ENCODE measurements at regions not wholly inside any gene's neighbourhood (a gene's known extent, or its start where the extent isn't known, plus 50 kb on each side); places are given as distances from the start of the nearest gene placed in this dataset.
"Not testable (repeated sequence)": the region's sequence is repeated elsewhere in the genome, so short reads cannot be mapped to it uniquely, and the experiment has no call there.

- no peak for TF ChIP-seq SP1 (IDR thresholded peaks at IDR 0.05)
- no peak for TF ChIP-seq CTBP1 (IDR thresholded peaks at IDR 0.05; ENCODE audit: borderline replicate concordance)
- TF ChIP-seq L3MBTL2 (conservative IDR thresholded peaks at IDR 0.05) = no peak
- TF ChIP-seq FOXM1 (IDR thresholded peaks at IDR 0.05; ENCODE audit: borderline replicate concordance) = no peak
- TF ChIP-seq FOXK2 (IDR thresholded peaks at IDR 0.05) = no peak
- TF ChIP-seq FOXA1 (IDR thresholded peaks at IDR 0.05) = no peak
- no peak for TF ChIP-seq TARDBP (IDR thresholded peaks at IDR 0.05)
- no peak for TF ChIP-seq ARNT (IDR thresholded peaks at IDR 0.05)
- TF ChIP-seq LEF1 (IDR thresholded peaks at IDR 0.05; ENCODE audit: borderline replicate concordance) = no peak
- no peak for TF ChIP-seq SUZ12 (IDR thresholded peaks at IDR 0.05)
- no peak for TF ChIP-seq PKNOX1 (IDR thresholded peaks at IDR 0.05)
- no peak for TF ChIP-seq HDGF (IDR thresholded peaks at IDR 0.05; ENCODE audit: borderline replicate concordance)
- TF ChIP-seq NFRKB (IDR thresholded peaks at IDR 0.05) = no peak
- TF ChIP-seq BHLHE40 (IDR thresholded peaks at IDR 0.05; ENCODE audit: borderline replicate concordance) = no peak
- TF ChIP-seq ZNF384 (IDR thresholded peaks at IDR 0.05) = no peak
- no peak for TF ChIP-seq ELF4 (IDR thresholded peaks at IDR 0.05)
- POLR2A ChIA-PET = interaction anchor here (1.4 kb wide), 1 partner anchor 160 kb away, joined by 3 read pairs; no protein-coding TSS in a partner anchor
- CTCF ChIA-PET = no interaction called here
- no peak for DNase-seq (ENCODE audit: extremely low spot score)
Observed at GRCh38 chr13:48816700-48817099, 159.0 kb upstream of the FNDC3A start.

GRCh38 chr13:48817166-48817802 lies 158.4 kb upstream of the FNDC3A start:
- no peak for DNase-seq (ENCODE audit: extremely low spot score)
- TF ChIP-seq PKNOX1 (IDR thresholded peaks at IDR 0.05) (no peak), L3MBTL2 (conservative IDR thresholded peaks at IDR 0.05) (no peak), NFRKB (IDR thresholded peaks at IDR 0.05) (no peak), ELF4 (IDR thresholded peaks at IDR 0.05) (no peak), FOXK2 (IDR thresholded peaks at IDR 0.05) (no peak), ARNT (IDR thresholded peaks at IDR 0.05) (no peak), SP1 (IDR thresholded peaks at IDR 0.05) (no peak), BHLHE40 (IDR thresholded peaks at IDR 0.05; ENCODE audit: borderline replicate concordance) (no peak), TARDBP (IDR thresholded peaks at IDR 0.05) (no peak), FOXA1 (IDR thresholded peaks at IDR 0.05) (no peak), CTBP1 (IDR thresholded peaks at IDR 0.05; ENCODE audit: borderline replicate concordance) (no peak), LEF1 (IDR thresholded peaks at IDR 0.05; ENCODE audit: borderline replicate concordance) (no peak), SUZ12 (IDR thresholded peaks at IDR 0.05) (no peak), ZNF384 (IDR thresholded peaks at IDR 0.05) (no peak), HDGF (IDR thresholded peaks at IDR 0.05; ENCODE audit: borderline replicate concordance) (no peak), FOXM1 (IDR thresholded peaks at IDR 0.05; ENCODE audit: borderline replicate concordance) (no peak)
- ChIA-PET CTCF (interaction anchor here (0.8 kb wide), 1 partner anchor 628 kb away, joined by 3 read pairs; no protein-coding TSS in a partner anchor), POLR2A (no interaction called here)

GRCh38 chr13:48818495-48819356 lies 157.0 kb upstream of the FNDC3A start:
- ChIA-PET CTCF (no interaction called here), POLR2A (interaction anchor here (0.7 kb wide), 1 partner anchor 163 kb away, joined by 3 read pairs; no protein-coding TSS in a partner anchor)
- TF ChIP-seq NFRKB (IDR thresholded peaks at IDR 0.05) (no peak), ARNT (IDR thresholded peaks at IDR 0.05) (no peak)
- DNase-seq (ENCODE audit: extremely low spot score) = no peak

GRCh38 chr13:48819376-48819775 lies 156.3 kb upstream of the FNDC3A start:
- ChIA-PET POLR2A (interaction anchor here (1.0 kb wide), 1 partner anchor 428 kb away, joined by 3 read pairs; the partner anchor contains the start of gene CDADC1), CTCF (no interaction called here)
- no peak for DNase-seq (ENCODE audit: extremely low spot score)
- no peak for TF ChIP-seq LEF1 (IDR thresholded peaks at IDR 0.05; ENCODE audit: borderline replicate concordance)
- TF ChIP-seq ZNF384 (IDR thresholded peaks at IDR 0.05) = no peak
- no peak for TF ChIP-seq BHLHE40 (IDR thresholded peaks at IDR 0.05; ENCODE audit: borderline replicate concordance)
- TF ChIP-seq FOXM1 (IDR thresholded peaks at IDR 0.05; ENCODE audit: borderline replicate concordance) = no peak
- TF ChIP-seq FOXK2 (IDR thresholded peaks at IDR 0.05) = no peak
- TF ChIP-seq TARDBP (IDR thresholded peaks at IDR 0.05) = no peak

- no peak for DNase-seq (ENCODE audit: extremely low spot score)
- TF ChIP-seq HDGF (IDR thresholded peaks at IDR 0.05; ENCODE audit: borderline replicate concordance) (no peak), TARDBP (IDR thresholded peaks at IDR 0.05) (no peak), ARNT (IDR thresholded peaks at IDR 0.05) (no peak), SP1 (IDR thresholded peaks at IDR 0.05) (no peak), FOXA1 (IDR thresholded peaks at IDR 0.05) (no peak), L3MBTL2 (conservative IDR thresholded peaks at IDR 0.05) (no peak), ZNF384 (IDR thresholded peaks at IDR 0.05) (no peak), FOXM1 (IDR thresholded peaks at IDR 0.05; ENCODE audit: borderline replicate concordance) (no peak), FOXK2 (IDR thresholded peaks at IDR 0.05) (no peak), ELF4 (IDR thresholded peaks at IDR 0.05) (no peak), BHLHE40 (IDR thresholded peaks at IDR 0.05; ENCODE audit: borderline replicate concordance) (no peak), NFRKB (IDR thresholded peaks at IDR 0.05) (no peak), SUZ12 (IDR thresholded peaks at IDR 0.05) (no peak), CTBP1 (IDR thresholded peaks at IDR 0.05; ENCODE audit: borderline replicate concordance) (no peak), PKNOX1 (IDR thresholded peaks at IDR 0.05) (no peak), LEF1 (IDR thresholded peaks at IDR 0.05; ENCODE audit: borderline replicate concordance) (no peak)
- POLR2A ChIA-PET = interaction anchor here (1.0 kb wide), 1 partner anchor 427 kb away, joined by 3 read pairs; the partner anchor contains the start of gene CDADC1
- CTCF ChIA-PET = no interaction called here
Observed at GRCh38 chr13:48819899-48820298, 155.8 kb upstream of the FNDC3A start.

GRCh38 chr13:48823526-48823925 lies 152.2 kb upstream of the FNDC3A start:
- DNase-seq (ENCODE audit: extremely low spot score); POLR2A ChIA-PET; CTCF ChIA-PET: not testable (repeated sequence)

Measured in HEK293T (cell line).